Vagina (tissue), 2 donors: ENCODE measurements at regions not wholly inside any gene's neighbourhood (a gene's known extent, or its start where the extent isn't known, plus 50 kb on each side); places are given as distances from the start of the nearest gene placed in this dataset.

Experiments
- POLR2A ChIP-seq, 2 donors: fragments of 450-650 bp; IDR thresholded peaks; one replicate each; pipeline ENCODE4 v1.6.1; 2017; ENCODE audit warnings: antibody characterized with exemption in 2 of 2, mild to moderate bottlenecking in 2 of 2, moderate library complexity in 2 of 2
- POLR2AphosphoS5 ChIP-seq, 2 donors: sonication (generic); formaldehyde crosslinking; IDR thresholded peaks; one replicate each; pipeline ENCODE4 v1.9.0; 2017; ENCODE audit warnings: antibody characterized with exemption in 2 of 2, mild to moderate bottlenecking in 2 of 2, low read depth in 1 of 2; ENCODE audit not compliant: insufficient read depth in 1 of 2
- TF ChIP-seq, protein P1 (sequence below), 3 experiments: fragments of 450-650 bp in 2 of 3; fragments of 200-600 bp in 1 of 3; sonication (generic) in 1 of 3; IDR thresholded peaks; one replicate each; pipeline ENCODE4 v1.5.1; 2017 to 2019; ENCODE audit warnings: antibody characterized with exemption in 3 of 3, mild to moderate bottlenecking in 2 of 3, moderate library complexity in 2 of 3

DNA sequence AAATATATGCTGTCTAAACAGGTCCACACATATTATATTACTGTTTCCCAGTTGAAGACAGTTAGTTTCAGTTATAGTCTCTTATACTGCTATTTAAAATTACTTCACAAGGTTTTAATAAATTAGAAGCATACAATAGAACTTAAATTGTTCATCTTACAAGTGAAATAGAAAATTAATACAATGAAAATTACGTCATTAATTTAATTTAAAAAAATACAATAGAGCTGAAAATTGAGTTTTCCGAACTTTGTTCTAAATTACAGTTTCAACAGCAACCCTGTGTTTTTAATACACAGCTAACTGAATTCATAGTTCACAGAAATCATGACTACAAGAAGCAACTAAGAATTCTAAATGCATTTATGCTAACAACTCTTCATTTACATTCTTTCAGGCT lies 525.7 kb upstream of the FOXG1 start:
- no peak for TF ChIP-seq POLR2A (IDR thresholded peaks at IDR 0.05)
- TF ChIP-seq, protein P1, sequence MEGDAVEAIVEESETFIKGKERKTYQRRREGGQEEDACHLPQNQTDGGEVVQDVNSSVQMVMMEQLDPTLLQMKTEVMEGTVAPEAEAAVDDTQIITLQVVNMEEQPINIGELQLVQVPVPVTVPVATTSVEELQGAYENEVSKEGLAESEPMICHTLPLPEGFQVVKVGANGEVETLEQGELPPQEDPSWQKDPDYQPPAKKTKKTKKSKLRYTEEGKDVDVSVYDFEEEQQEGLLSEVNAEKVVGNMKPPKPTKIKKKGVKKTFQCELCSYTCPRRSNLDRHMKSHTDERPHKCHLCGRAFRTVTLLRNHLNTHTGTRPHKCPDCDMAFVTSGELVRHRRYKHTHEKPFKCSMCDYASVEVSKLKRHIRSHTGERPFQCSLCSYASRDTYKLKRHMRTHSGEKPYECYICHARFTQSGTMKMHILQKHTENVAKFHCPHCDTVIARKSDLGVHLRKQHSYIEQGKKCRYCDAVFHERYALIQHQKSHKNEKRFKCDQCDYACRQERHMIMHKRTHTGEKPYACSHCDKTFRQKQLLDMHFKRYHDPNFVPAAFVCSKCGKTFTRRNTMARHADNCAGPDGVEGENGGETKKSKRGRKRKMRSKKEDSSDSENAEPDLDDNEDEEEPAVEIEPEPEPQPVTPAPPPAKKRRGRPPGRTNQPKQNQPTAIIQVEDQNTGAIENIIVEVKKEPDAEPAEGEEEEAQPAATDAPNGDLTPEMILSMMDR (IDR thresholded peaks at IDR 0.05) = no peak
- no peak for TF ChIP-seq POLR2AphosphoS5 (IDR thresholded peaks at IDR 0.05; ENCODE audit: insufficient read depth in 1 of 2, low read depth in 1 of 2)
